ENCODE measurements at regions not wholly inside any gene's neighbourhood (a gene's known extent, or its start where the extent isn't known, plus 50 kb on each side); places are given as distances from the start of the nearest gene placed in this dataset.
A peak's percentile ranks its signal among the peaks of the same experiment; 100 is the strongest.

DNA sequence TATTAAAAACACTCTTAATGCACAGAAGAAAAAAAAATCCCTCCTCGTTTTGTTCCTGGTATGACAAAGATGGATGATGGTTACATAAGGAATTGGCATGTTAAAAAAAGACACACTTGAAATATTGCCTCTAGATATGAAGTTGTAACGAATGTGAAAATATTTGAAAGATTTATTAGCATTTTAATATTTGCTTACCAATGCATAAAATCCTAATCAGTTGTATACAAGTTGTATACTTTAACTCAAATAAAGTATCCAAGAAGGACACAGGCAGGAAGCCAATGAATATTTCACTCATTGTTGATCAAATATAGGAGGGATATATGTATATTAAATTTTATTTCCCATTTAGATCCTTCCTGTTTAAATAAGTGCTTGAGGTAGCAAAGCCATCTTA, 850.8 kb upstream of the RBFOX1 start:
- no peak overlapping the region for H2BK5ac ChIP-seq (ENCODE audit: low read depth, low read length, poor library complexity, severe bottlenecking)
- no peak for DNase-seq
- no peak overlapping the region for H2AFZ ChIP-seq (replicated peaks; ENCODE audit: low read length, poor library complexity)
- no peaks in the 10 kb centered on the region for H3K9me1 ChIP-seq (ENCODE audit: insufficient read depth, low read length)
- H4K20me1 ChIP-seq (ENCODE audit: insufficient read depth, low read length) = no peaks in the 10 kb centered on the region
- no peak overlapping the region for H3K18ac ChIP-seq (ENCODE audit: low read depth, low read length)
- H2BK20ac ChIP-seq (ENCODE audit: low read depth, low read length) = no peak overlapping the region
- in situ Hi-C loops (cut with MboI; ENCODE audit: low sequenced_read_pairs) = no loop called here
- POLR2A ChIA-PET (ENCODE audit: unreplicated experiment) = no interaction called here
- no peak overlapping the region for H4K8ac ChIP-seq (ENCODE audit: low read depth in 2 of 2, low read length in 2 of 2)
- no peak overlapping the region for H3K4me3 ChIP-seq (ENCODE audit: insufficient read depth, low read depth, low read length)
- no peak overlapping the region for H4K5ac ChIP-seq (ENCODE audit: low read depth, low read length)
- H2AK9ac ChIP-seq (replicated peaks; ENCODE audit: low read depth, low read length, poor library complexity) = no peak overlapping the region
- H3K27ac ChIP-seq (ENCODE audit: insufficient read depth, low read length) = no peak overlapping the region
- H4K91ac ChIP-seq (ENCODE audit: insufficient read depth, low read depth, low read length) = no peak overlapping the region
- H3K4me2 ChIP-seq (ENCODE audit: low read depth, low read length) = no peak overlapping the region
- WGBS, 2 experiments (ENCODE audit: extremely low coverage in 2 of 2, insufficient read length in 1 of 2) = no CpG with 5 or more reads among the region's 2 CpGs
- TF ChIP-seq MAFK (IDR thresholded peaks at IDR 0.05; ENCODE audit: low read depth, low read length) (peak; percentile 49), BHLHE40 (IDR thresholded peaks at IDR 0.05; ENCODE audit: low read depth, low read length) (no peak)
- no peak overlapping the region for H3K23ac ChIP-seq (ENCODE audit: low read depth, low read length)
- BruUV-seq (replicated peaks) = no TSS peak
- dilution Hi-C loops (cut with HindIII; ENCODE audit: low sequenced_read_pairs, unreplicated experiment) = no loop called here
- H2BK15ac ChIP-seq (ENCODE audit: low read depth, low read length) = no peak overlapping the region
- H3K36me3 ChIP-seq (ENCODE audit: control insufficient read depth, insufficient read depth, low read length) = no peaks in the 10 kb centered on the region
- no peaks in the 10 kb centered on the region for H3K27me3 ChIP-seq (ENCODE audit: control insufficient read depth, insufficient read depth, low read length)
- no peaks in the 10 kb centered on the region for H3K4me1 ChIP-seq (ENCODE audit: control insufficient read depth, insufficient read depth, low read length)
- H2AK5ac ChIP-seq (ENCODE audit: low read depth, low read length) = no peak overlapping the region
- no peak overlapping the region for H3K14ac ChIP-seq (replicated peaks; ENCODE audit: low read depth, low read length)
- no peak for ATAC-seq (ENCODE audit: low read depth)
- H3K79me1 ChIP-seq (ENCODE audit: low read depth in 1 of 2, low read length in 2 of 2) = no peaks in the 10 kb centered on the region
- intact Hi-C loops (cut with micrococcal nuclease) = no loop called here
- no peak overlapping the region for H2BK120ac ChIP-seq (ENCODE audit: low read depth, low read length)
- peaks cover 10% of the 10 kb centered on the region for H3K9me3 ChIP-seq (ENCODE audit: control insufficient read depth, insufficient read depth, low read length)
- CTCF ChIA-PET = no interaction called here
- H3K56ac ChIP-seq (ENCODE audit: extremely low read depth, insufficient read depth, low read length) = no peak overlapping the region
- no peak overlapping the region for H3K9ac ChIP-seq (ENCODE audit: low read depth, low read length)
- no peak overlapping the region for H3K4ac ChIP-seq (ENCODE audit: low read depth, low read length)
